Embryonic facial prominence (tissue), 1 donor: ENCODE measurements at regions not wholly inside any gene's neighbourhood (a gene's known extent, or its start where the extent isn't known, plus 50 kb on each side); places are given as distances from the start of the nearest gene placed in this dataset.

Experiments used
- DNase-seq: peaks from one replicate; pipeline ENCODE4 v3.0.0-alpha.2; 2016; ENCODE audit errors: extremely low spot score

GRCh38 chr6:9942131-9942530 is 472.7 kb downstream of the TFAP2A start:
- no peak for DNase-seq

- DNase-seq = no peak
These were observed 476.1 kb downstream of the TFAP2A start for GRCh38 chr6:9938801-9939200.

GRCh38 chr6:9937031-9937763 is 477.7 kb downstream of the TFAP2A start:
- no peak for DNase-seq

GRCh38 chr6:9936551-9936950 is 478.3 kb downstream of the TFAP2A start:
- no peak for DNase-seq

- DNase-seq = no peak
These were observed 481.2 kb downstream of the TFAP2A start for GRCh38 chr6:9933677-9934076.

- no peak for DNase-seq
These were observed 487.6 kb downstream of the TFAP2A start for GRCh38 chr6:9927275-9927674.

- DNase-seq = no peak
These were observed 489.9 kb downstream of the TFAP2A start for GRCh38 chr6:9924971-9925370.

GRCh38 chr6:9921366-9921765 is 493.5 kb downstream of the TFAP2A start:
- no peak for DNase-seq

- DNase-seq = no peak
These were observed 499.9 kb downstream of the TFAP2A start for GRCh38 chr6:9914951-9915350.

GRCh38 chr6:9901376-9901775 is 513.5 kb downstream of the TFAP2A start:
- no peak for DNase-seq

GRCh38 chr6:9896806-9897205 is 518.1 kb downstream of the TFAP2A start:
- no peak for DNase-seq

GRCh38 chr6:9890893-9891292 is 524.0 kb downstream of the TFAP2A start:
- DNase-seq = no peak

GRCh38 chr6:9890469-9890868 is 524.4 kb downstream of the TFAP2A start:
- no peak for DNase-seq

- DNase-seq = no peak
These were observed 536.3 kb downstream of the TFAP2A start for GRCh38 chr6:9878535-9878934.

- DNase-seq = no peak
These were observed 539.1 kb downstream of the TFAP2A start for GRCh38 chr6:9875605-9876353.

- no peak for DNase-seq
These were observed 552.2 kb downstream of the TFAP2A start for GRCh38 chr6:9862603-9863167.

GRCh38 chr6:9851541-9852380 is 563.1 kb downstream of the TFAP2A start:
- no peak for DNase-seq

- no peak for DNase-seq
These were observed 563.9 kb downstream of the TFAP2A start for GRCh38 chr6:9851006-9851405.

- DNase-seq = no peak
These were observed 566.8 kb downstream of the TFAP2A start for GRCh38 chr6:9848094-9848493.

GRCh38 chr6:9841886-9842725 is 572.8 kb downstream of the TFAP2A start:
- no peak for DNase-seq

- no peak for DNase-seq
These were observed 580.6 kb downstream of the TFAP2A start for GRCh38 chr6:9834233-9834632.
